Putamen (tissue), 1 donor: ENCODE measurements at regions not wholly inside any gene's neighbourhood (a gene's known extent, or its start where the extent isn't known, plus 50 kb on each side); places are given as distances from the start of the nearest gene placed in this dataset.

Experiments used
- DNase-seq: peaks from one replicate; pipeline ENCODE4 v3.0.0-alpha.2; 2016; ENCODE audit warnings: low spot score

GRCh38 chr5:141777711-141778110 is 95.7 kb upstream of the ARAP3 start:
- DNase-seq: no peak

- DNase-seq: no peak
Measured at GRCh38 chr5:141777130-141777529, 95.1 kb upstream of the ARAP3 start.

GRCh38 chr5:141773779-141774562 is 91.9 kb upstream of the ARAP3 start:
- DNase-seq: no peak

GRCh38 chr5:141772281-141772680 is 90.3 kb upstream of the ARAP3 start:
- no peak for DNase-seq

DNA sequence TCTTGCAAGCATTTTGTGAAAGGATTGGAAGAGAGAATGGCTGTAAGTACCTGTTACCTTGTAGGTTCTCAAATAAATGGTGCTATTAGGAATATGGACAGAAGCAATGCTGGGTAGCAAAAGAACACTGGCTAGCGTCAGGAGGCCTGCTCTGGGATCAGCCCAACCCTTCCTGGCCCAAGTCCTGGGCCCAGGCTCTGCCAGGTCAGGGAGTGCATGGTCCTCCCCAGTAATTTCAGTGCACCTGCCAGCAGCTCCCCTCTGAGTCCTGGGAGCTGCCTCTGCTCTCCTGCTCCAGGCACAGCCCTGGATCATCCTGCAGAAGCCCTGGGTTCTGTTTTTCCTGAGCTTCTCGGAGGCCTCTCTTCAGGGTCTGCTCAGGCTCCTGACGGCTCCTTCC is 89.5 kb upstream of the ARAP3 start:
- no peak for DNase-seq

DNA sequence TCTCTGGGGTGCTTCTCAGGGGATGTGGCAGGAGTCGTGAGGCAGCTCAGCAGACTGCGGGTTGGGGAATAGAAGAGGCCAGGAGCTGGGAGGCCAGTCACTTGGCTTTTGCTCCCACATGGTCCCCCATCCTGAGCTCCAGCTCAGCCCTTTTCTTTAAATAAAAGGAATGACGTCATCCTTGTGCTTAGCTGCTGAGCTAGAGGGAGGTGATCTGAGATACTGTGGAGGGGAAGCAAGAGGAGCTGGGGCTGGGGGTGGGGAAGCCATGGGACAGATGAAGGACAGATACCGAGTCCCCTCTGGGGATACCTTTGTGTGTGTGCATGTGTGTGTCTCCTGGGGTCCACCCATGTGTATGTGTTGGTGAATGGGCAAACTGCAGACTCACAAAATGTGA is 89.0 kb upstream of the ARAP3 start:
- DNase-seq: peak; percentile 64

- DNase-seq: no peak
Measured at GRCh38 chr5:141769671-141770070, 87.6 kb upstream of the ARAP3 start.

- no peak for DNase-seq
Measured at GRCh38 chr5:141767671-141768070, 85.6 kb upstream of the ARAP3 start.

DNA sequence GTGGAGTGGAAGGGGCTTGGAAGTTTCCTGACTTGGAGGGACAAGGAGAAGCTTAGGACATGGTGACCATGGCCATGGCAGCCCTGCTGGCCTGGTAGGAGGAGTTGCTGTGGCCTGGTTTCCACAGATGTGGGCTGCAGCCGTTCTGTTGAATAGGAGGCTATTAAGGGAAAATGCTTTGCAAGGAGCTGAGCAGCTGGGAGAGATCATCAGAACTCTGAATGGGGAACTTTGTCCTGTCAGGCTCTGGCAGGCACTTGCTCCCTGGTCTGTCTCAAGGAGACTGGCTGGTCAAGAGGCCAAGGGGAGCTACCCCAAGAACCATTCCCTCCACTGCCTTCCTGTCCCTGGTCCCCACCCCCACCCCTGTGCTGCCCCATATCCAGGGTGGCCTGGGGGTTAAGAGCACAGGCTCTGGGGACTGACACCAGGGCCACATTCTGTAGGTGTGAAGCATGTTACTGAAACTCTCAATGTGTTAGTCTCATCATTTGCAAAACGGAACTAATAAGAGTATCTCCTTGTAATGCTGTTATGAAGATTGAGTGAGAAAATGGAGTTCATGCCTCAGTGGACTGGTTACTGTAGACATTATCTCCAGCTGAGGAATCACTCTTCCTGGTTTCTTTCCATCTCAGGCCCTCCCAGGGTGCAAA is 84.0 kb upstream of the ARAP3 start:
- no peak for DNase-seq

- DNase-seq: no peak
Measured at GRCh38 chr5:141763541-141763940, 81.5 kb upstream of the ARAP3 start.

GRCh38 chr5:141762790-141763368 is 80.8 kb upstream of the ARAP3 start:
- no peak for DNase-seq

DNA sequence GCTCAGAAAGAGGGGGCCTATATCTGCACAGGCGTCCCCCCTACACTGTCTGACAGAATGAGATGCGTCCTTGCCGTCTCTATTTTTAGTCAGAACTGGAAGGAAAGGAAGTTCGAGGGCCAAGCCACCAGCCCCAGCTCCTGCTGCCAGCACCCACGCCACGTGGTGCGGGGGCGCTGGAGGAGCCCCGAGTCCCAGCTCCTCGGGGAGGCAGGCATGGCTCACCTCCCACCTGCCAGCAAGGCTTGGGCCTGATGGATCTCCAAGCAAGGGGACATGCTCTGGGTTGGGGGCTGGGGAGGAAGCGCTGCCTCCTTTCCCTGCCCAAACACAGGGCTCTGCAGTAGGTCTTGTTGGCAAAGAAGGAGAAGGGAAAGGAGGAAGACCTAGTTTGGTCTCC is 80.3 kb upstream of the ARAP3 start:
- no peak for DNase-seq

GRCh38 chr5:141760753-141761152 is 78.7 kb upstream of the ARAP3 start:
- DNase-seq: no peak

- no peak for DNase-seq
Measured at GRCh38 chr5:141760193-141760592, 78.2 kb upstream of the ARAP3 start.

DNA sequence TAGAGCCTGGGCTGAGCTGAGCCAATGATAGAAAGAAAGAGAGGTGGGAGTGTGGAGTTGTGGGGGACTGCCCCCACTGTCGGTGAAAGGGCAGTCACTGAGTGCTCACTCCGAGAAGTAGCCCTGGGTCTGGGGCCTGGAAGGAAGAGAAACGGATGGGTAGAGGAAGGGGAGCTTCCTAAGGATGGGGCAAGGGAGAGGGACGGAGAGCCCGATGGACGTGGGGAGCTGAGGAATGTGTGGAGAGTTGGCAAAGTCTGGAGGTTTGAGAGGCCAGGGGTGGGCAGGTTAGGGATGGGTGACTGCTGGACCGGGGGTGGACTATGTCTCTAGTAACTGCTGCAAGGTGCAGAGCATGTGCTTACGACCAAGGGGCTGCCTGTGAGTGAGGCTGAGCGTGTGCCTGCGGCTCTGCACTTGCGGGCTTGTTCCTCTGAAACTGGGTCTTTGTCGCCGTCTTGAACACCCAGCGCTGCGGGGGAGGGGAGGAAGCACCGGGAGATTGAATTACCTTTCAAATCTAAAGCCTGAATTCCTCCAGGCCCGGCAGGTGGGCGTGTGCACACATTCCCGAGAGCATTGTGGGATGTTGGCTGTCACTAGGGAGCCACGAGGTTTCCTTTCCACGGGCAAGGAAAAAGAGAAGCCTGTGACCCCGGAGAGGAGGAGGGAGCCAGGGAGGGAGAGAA is 76.4 kb upstream of the ARAP3 start:
- peak; percentile 65 for DNase-seq

- no peak for DNase-seq
Measured at GRCh38 chr5:141757402-141757801, 75.4 kb upstream of the ARAP3 start.

DNA sequence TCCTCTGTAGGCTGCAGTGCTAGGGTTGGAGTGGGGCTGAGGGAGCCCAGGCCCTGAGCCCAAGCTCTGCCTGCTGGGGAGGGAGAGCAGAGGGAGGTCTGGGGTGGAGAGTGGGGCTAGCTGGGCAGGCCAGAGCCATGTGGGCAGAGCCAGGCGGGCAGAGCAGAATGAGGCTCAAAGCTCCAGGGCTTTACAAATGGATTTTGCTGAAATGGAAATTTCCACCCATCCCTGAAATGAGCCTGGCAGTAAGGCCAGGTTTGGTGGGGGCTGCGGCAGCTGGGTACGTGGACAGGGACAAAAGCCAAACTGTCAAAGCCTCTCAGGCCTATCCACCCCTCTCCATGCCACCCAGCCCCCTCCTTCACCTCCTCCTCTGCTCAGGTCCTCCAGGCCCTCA is 74.2 kb upstream of the ARAP3 start:
- DNase-seq: no peak

- no peak for DNase-seq
Measured at GRCh38 chr5:141753971-141754713, 72.1 kb upstream of the ARAP3 start.

DNA sequence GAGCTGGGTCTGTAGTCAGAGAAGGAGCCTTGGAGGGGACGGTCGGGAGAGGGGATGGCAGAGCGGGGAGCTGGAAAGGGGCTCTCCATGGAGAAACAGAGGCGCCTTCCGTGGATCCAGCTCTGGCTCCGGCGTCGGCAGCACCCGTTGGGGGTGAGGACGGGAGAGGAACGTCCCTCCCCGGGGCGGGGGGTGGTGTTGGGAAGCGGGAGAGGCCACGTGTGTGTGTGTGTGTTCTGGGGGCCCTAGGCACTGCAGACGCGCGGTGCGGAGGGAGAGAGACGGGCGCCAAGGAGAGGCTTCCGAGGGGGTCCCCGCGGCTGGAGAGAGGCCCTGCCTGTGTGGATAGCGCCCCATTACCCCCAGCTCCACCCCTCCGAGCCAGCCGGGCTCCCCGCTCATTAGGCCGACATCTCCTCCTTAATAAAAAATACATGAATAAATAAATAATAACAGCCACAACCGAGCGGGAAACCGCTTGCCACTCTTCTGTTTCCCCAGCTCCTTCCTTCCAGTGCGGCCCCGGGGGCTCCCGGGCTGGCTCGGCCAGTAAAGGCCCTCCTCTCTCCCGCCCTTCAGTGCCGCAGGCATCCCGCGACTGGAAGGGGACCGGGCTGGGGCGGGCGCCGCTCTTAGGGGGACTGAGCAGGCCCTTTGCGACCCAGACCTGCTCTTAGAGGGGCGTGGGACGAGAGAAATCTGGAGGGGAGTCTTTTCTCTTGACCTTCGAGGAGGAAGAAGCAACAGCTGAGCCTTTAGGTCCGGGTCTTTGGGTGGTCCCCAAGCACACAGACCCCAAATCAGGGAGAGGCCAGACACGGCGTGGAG is 71.3 kb upstream of the ARAP3 start:
- no peak for DNase-seq

DNA sequence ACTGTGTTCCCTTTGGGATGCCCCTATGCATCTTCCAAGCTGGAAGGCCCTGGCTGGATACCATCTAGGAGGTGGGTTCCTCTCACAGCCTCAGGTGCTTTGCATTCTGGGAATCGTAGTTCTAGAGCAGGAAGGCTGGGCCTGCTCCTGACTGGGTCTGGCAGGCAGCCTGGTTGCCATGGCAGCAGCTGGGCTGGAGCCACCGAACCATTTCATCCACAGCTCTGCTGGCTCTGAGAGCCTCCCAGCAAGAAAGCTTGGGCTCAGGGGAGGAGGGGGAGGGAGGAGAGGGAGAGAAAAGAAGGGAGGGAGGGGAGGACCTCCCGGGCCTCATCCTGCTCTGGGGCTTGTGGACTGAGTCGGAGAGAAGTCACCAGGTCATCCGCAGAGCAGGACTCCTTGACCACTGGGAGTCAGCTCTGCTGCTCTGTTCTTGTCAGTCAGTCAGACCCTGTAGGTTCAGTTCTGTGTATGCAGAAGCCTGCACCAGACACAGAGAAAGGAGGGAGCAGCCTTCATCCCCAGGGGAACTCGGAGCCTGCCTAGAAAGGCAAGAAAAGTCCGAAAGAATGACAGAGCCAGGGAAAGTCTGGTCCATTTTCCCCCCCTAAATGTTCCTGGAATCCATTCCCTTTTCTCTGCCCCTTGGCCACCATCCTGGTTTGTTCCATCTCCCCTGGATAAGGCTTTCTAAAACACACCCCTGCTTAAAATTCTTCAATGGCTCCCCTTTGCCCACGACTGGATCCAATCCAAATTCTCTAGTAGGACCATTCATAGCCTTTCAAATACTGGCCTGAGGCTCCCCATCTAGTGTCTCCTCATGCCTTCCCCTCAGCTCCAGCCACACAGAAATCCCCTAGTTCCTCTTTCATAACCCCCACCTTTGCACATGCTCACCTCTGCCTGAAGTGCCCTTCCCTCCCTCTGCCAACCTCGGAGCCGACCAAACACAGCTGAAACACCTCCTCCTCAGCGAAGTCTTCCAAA is 65.4 kb upstream of the ARAP3 start:
- DNase-seq: peak; percentile 92
